ENCODE measurements at regions not wholly inside any gene's neighbourhood (a gene's known extent, or its start where the extent isn't known, plus 50 kb on each side); places are given as distances from the start of the nearest gene placed in this dataset.
"Not testable (repeated sequence)": the region's sequence is repeated elsewhere in the genome, so short reads cannot be mapped to it uniquely, and the experiment has no call there.

- H3K4me3 ChIP-seq (ENCODE audit: low read depth in 1 of 3, low read length in 3 of 3); H3K36me3 ChIP-seq (ENCODE audit: control insufficient read depth in 3 of 3, insufficient read depth in 2 of 3, low read depth in 1 of 3, low read length in 3 of 3); DNase-seq; H3K9me3 ChIP-seq (ENCODE audit: control insufficient read depth in 2 of 2, insufficient read depth in 1 of 2, low read depth in 1 of 2, low read length in 1 of 2); FAIRE-seq; H3K27me3 ChIP-seq (ENCODE audit: control insufficient read depth in 3 of 3, insufficient read depth in 3 of 3, low read length in 3 of 3); H3K27ac ChIP-seq (ENCODE audit: low read depth in 1 of 3, low read length in 2 of 3); H3K4me1 ChIP-seq (ENCODE audit: control insufficient read depth in 3 of 3, insufficient read depth in 2 of 3, low read depth in 1 of 3, low read length in 2 of 3): not testable (repeated sequence)
- WGBS, 3 donors, result 83 to 90% (median 87%) methylated on average over 18 to 20 of the region's 20 CpGs
These were observed 248.0 kb upstream of the SGCG start for GRCh38 chr13:22932632-22933412.

GRCh38 chr13:22933571-22934181 is 247.1 kb upstream of the SGCG start:
- WGBS, 3 donors, result 75 to 86% (median 85%) methylated on average over 8 of the region's 8 CpGs

GRCh38 chr13:22934744-22935523 is 245.8 kb upstream of the SGCG start:
- Histone ChIP-seq H3K4me1 (ENCODE audit: control insufficient read depth in 3 of 3, insufficient read depth in 2 of 3, low read depth in 1 of 3, low read length in 2 of 3) (no peaks in the 10 kb centered on the region), H3K36me3 (ENCODE audit: control insufficient read depth in 3 of 3, insufficient read depth in 2 of 3, low read depth in 1 of 3, low read length in 3 of 3) (no peaks in the 10 kb centered on the region), H3K9me3 (ENCODE audit: control insufficient read depth in 2 of 2, insufficient read depth in 1 of 2, low read depth in 1 of 2, low read length in 1 of 2) (peaks cover 0 to 4% of the 10 kb centered on the region in 2 donors), H3K27me3 (ENCODE audit: control insufficient read depth in 3 of 3, insufficient read depth in 3 of 3, low read length in 3 of 3) (no peaks in the 10 kb centered on the region), H3K4me3 (ENCODE audit: low read depth in 1 of 3, low read length in 3 of 3) (no peak overlapping the region), H3K27ac (ENCODE audit: low read depth in 1 of 3, low read length in 2 of 3) (no peak overlapping the region)
- no peak for DNase-seq
- FAIRE-seq, result no peak
- WGBS, 3 donors, result 80 to 90% (median 86%) methylated on average over 24 of the region's 25 CpGs

More at GRCh38 chr13:22933571-22934181, 247.1 kb upstream of the SGCG start:
- H3K36me3 ChIP-seq (ENCODE audit: control insufficient read depth in 3 of 3, insufficient read depth in 2 of 3, low read depth in 1 of 3, low read length in 3 of 3), result no peaks in the 10 kb centered on the region
- H3K4me3 ChIP-seq (ENCODE audit: low read depth in 1 of 3, low read length in 3 of 3), result no peak overlapping the region
- no peak for DNase-seq
- no peaks in the 10 kb centered on the region for H3K4me1 ChIP-seq (ENCODE audit: control insufficient read depth in 3 of 3, insufficient read depth in 2 of 3, low read depth in 1 of 3, low read length in 2 of 3)
- peaks cover 0 to 4% of the 10 kb centered on the region in 2 donors for H3K9me3 ChIP-seq (ENCODE audit: control insufficient read depth in 2 of 2, insufficient read depth in 1 of 2, low read depth in 1 of 2, low read length in 1 of 2)
- H3K27ac ChIP-seq (ENCODE audit: low read depth in 1 of 3, low read length in 2 of 3), result no peak overlapping the region
- no peak for FAIRE-seq
- H3K27me3 ChIP-seq (ENCODE audit: control insufficient read depth in 3 of 3, insufficient read depth in 3 of 3, low read length in 3 of 3), result no peaks in the 10 kb centered on the region

GRCh38 chr13:22936228-22936627 is 244.6 kb upstream of the SGCG start:
- Histone ChIP-seq H3K9me3 (ENCODE audit: control insufficient read depth in 2 of 2, insufficient read depth in 1 of 2, low read depth in 1 of 2, low read length in 1 of 2) (no peaks in the 10 kb centered on the region), H3K4me3 (ENCODE audit: low read depth in 1 of 3, low read length in 3 of 3) (no peak overlapping the region), H3K36me3 (ENCODE audit: control insufficient read depth in 3 of 3, insufficient read depth in 2 of 3, low read depth in 1 of 3, low read length in 3 of 3) (no peaks in the 10 kb centered on the region), H3K4me1 (ENCODE audit: control insufficient read depth in 3 of 3, insufficient read depth in 2 of 3, low read depth in 1 of 3, low read length in 2 of 3) (no peaks in the 10 kb centered on the region), H3K27ac (ENCODE audit: low read depth in 1 of 3, low read length in 2 of 3) (no peak overlapping the region), H3K27me3 (ENCODE audit: control insufficient read depth in 3 of 3, insufficient read depth in 3 of 3, low read length in 3 of 3) (no peaks in the 10 kb centered on the region)
- WGBS, 3 donors, result 71 to 76% (median 72%) methylated on average over 11 of the region's 11 CpGs
- DNase-seq (no peak), FAIRE-seq (no peak)

GRCh38 chr13:22937241-22937640 is 243.5 kb upstream of the SGCG start:
- H3K36me3 ChIP-seq (ENCODE audit: control insufficient read depth in 3 of 3, insufficient read depth in 2 of 3, low read depth in 1 of 3, low read length in 3 of 3), result no peaks in the 10 kb centered on the region

GRCh38 chr13:22937953-22938352 is 242.8 kb upstream of the SGCG start:
- H3K27me3 ChIP-seq (ENCODE audit: control insufficient read depth in 3 of 3, insufficient read depth in 3 of 3, low read length in 3 of 3), result no peaks in the 10 kb centered on the region
- no peaks in the 10 kb centered on the region for H3K9me3 ChIP-seq (ENCODE audit: control insufficient read depth in 2 of 2, insufficient read depth in 1 of 2, low read depth in 1 of 2, low read length in 1 of 2)
- H3K36me3 ChIP-seq (ENCODE audit: control insufficient read depth in 3 of 3, insufficient read depth in 2 of 3, low read depth in 1 of 3, low read length in 3 of 3), result no peaks in the 10 kb centered on the region
- no peak overlapping the region for H3K27ac ChIP-seq (ENCODE audit: low read depth in 1 of 3, low read length in 2 of 3)
- no peaks in the 10 kb centered on the region for H3K4me1 ChIP-seq (ENCODE audit: control insufficient read depth in 3 of 3, insufficient read depth in 2 of 3, low read depth in 1 of 3, low read length in 2 of 3)
- WGBS, 3 donors, result 82 to 94% (median 90%) methylated on average over 5 of the region's 5 CpGs
- FAIRE-seq (no peak), DNase-seq (no peak)
- H3K4me3 ChIP-seq (ENCODE audit: low read depth in 1 of 3, low read length in 3 of 3), result no peak overlapping the region

More at GRCh38 chr13:22937241-22937640, 243.5 kb upstream of the SGCG start:
- Histone ChIP-seq H3K4me3 (ENCODE audit: low read depth in 1 of 3, low read length in 3 of 3) (no peak overlapping the region), H3K27me3 (ENCODE audit: control insufficient read depth in 3 of 3, insufficient read depth in 3 of 3, low read length in 3 of 3) (no peaks in the 10 kb centered on the region), H3K27ac (ENCODE audit: low read depth in 1 of 3, low read length in 2 of 3) (no peak overlapping the region), H3K9me3 (ENCODE audit: control insufficient read depth in 2 of 2, insufficient read depth in 1 of 2, low read depth in 1 of 2, low read length in 1 of 2) (no peaks in the 10 kb centered on the region), H3K4me1 (ENCODE audit: control insufficient read depth in 3 of 3, insufficient read depth in 2 of 3, low read depth in 1 of 3, low read length in 2 of 3) (no peaks in the 10 kb centered on the region)
- whole genome bisulfite sequencing, 3 donors, result 80 to 92% (median 88%) methylated on average over 13 of the region's 13 CpGs
- FAIRE-seq (no peak), DNase-seq (no peak)

GRCh38 chr13:22938576-22938975 is 242.2 kb upstream of the SGCG start:
- Histone ChIP-seq H3K9me3 (ENCODE audit: control insufficient read depth in 2 of 2, insufficient read depth in 1 of 2, low read depth in 1 of 2, low read length in 1 of 2) (no peaks in the 10 kb centered on the region), H3K4me1 (ENCODE audit: control insufficient read depth in 3 of 3, insufficient read depth in 2 of 3, low read depth in 1 of 3, low read length in 2 of 3) (no peaks in the 10 kb centered on the region), H3K27me3 (ENCODE audit: control insufficient read depth in 3 of 3, insufficient read depth in 3 of 3, low read length in 3 of 3) (no peaks in the 10 kb centered on the region), H3K4me3 (ENCODE audit: low read depth in 1 of 3, low read length in 3 of 3) (no peak overlapping the region), H3K36me3 (ENCODE audit: control insufficient read depth in 3 of 3, insufficient read depth in 2 of 3, low read depth in 1 of 3, low read length in 3 of 3) (no peaks in the 10 kb centered on the region), H3K27ac (ENCODE audit: low read depth in 1 of 3, low read length in 2 of 3) (no peak overlapping the region)
- no peak for DNase-seq
- WGBS, 3 donors, result 90 to 94% (median 91%) methylated on average over 16 to 22 of the region's 22 CpGs
- FAIRE-seq, result no peak

- H3K4me3 ChIP-seq (ENCODE audit: low read depth in 1 of 3, low read length in 3 of 3), result no peak overlapping the region
- H3K9me3 ChIP-seq (ENCODE audit: control insufficient read depth in 2 of 2, insufficient read depth in 1 of 2, low read depth in 1 of 2, low read length in 1 of 2), result no peaks in the 10 kb centered on the region
- whole genome bisulfite sequencing, 3 donors, result 68 to 76% (median 69%) methylated on average over 3 of the region's 3 CpGs
- DNase-seq (no peak), FAIRE-seq (no peak)
- H3K4me1 ChIP-seq (ENCODE audit: control insufficient read depth in 3 of 3, insufficient read depth in 2 of 3, low read depth in 1 of 3, low read length in 2 of 3), result no peaks in the 10 kb centered on the region
- H3K36me3 ChIP-seq (ENCODE audit: control insufficient read depth in 3 of 3, insufficient read depth in 2 of 3, low read depth in 1 of 3, low read length in 3 of 3), result no peaks in the 10 kb centered on the region
- no peaks in the 10 kb centered on the region for H3K27me3 ChIP-seq (ENCODE audit: control insufficient read depth in 3 of 3, insufficient read depth in 3 of 3, low read length in 3 of 3)
- H3K27ac ChIP-seq (ENCODE audit: low read depth in 1 of 3, low read length in 2 of 3), result no peak overlapping the region
These were observed 241.6 kb upstream of the SGCG start for GRCh38 chr13:22939157-22939556.

All from small intestine (tissue), 7 donors.